Transverse colon (tissue), 4 donors: ENCODE measurements at regions not wholly inside any gene's neighbourhood (a gene's known extent, or its start where the extent isn't known, plus 50 kb on each side); places are given as distances from the start of the nearest gene placed in this dataset.

Source experiments
- DNase-seq: peaks from one replicate; pipeline ENCODE4 v3.0.0-alpha.2; 2019
- H3K27ac ChIP-seq, 4 donors: fragments of 200-600 bp; sonication (generic); 2 replicates each; pipeline ENCODE4 v1.5.1; 2016 to 2018; ENCODE audit warnings: inconsistent platforms in 4 of 4
- H3K27me3 ChIP-seq: fragments of 200-600 bp; sonication (generic); 2 replicates; pipeline ENCODE4 v1.5.1; 2017; ENCODE audit warnings: inconsistent platforms
- H3K36me3 ChIP-seq, 4 donors: fragments of 200-600 bp; sonication (generic); 2 replicates each; pipeline ENCODE4 v1.5.1; 2017 to 2019; ENCODE audit warnings: inconsistent platforms in 4 of 4
- H3K4me1 ChIP-seq, 4 donors: fragments of 200-600 bp; sonication (generic); 2 replicates each; pipeline ENCODE4 v1.5.1; 2017 to 2020; ENCODE audit warnings: inconsistent platforms in 4 of 4
- H3K4me3 ChIP-seq, 4 donors: fragments of 200-600 bp; sonication (generic); 1 replicate in 1 of 4; 2 replicates in 3 of 4; pipeline versions ENCODE4 v1.5.1 to v1.6.1; 2017 to 2019; ENCODE audit warnings: inconsistent platforms in 4 of 4
- H3K9me3 ChIP-seq, 2 donors: fragments of 200-600 bp; sonication (generic); 2 replicates each; pipeline ENCODE4 v1.5.1; 2017 to 2019; ENCODE audit warnings: inconsistent platforms in 2 of 2
- CTCF ChIP-seq, 5 experiments: fragments of 200-600 bp in 3 of 5; fragments of 450-650 bp in 2 of 5; sonication (generic) in 3 of 5; IDR thresholded peaks; 1 replicate in 2 of 5; 2 replicates in 3 of 5; pipeline ENCODE4 v1.5.1; 2016 to 2017; ENCODE audit warnings: antibody characterized with exemption in 5 of 5, inconsistent platforms in 3 of 5, mild to moderate bottlenecking in 2 of 5, moderate library complexity in 1 of 5
- EP300 ChIP-seq: sonication (generic); formaldehyde crosslinking; IDR thresholded peaks from one replicate; pipeline ENCODE4 v1.6.1; 2017; ENCODE audit warnings: antibody characterized with exemption, low read depth
- POLR2A ChIP-seq: fragments of 450-650 bp; IDR thresholded peaks from one replicate; pipeline ENCODE4 v1.6.1; 2016; ENCODE audit warnings: antibody characterized with exemption, mild to moderate bottlenecking, moderate library complexity
- POLR2AphosphoS5 ChIP-seq, 3 donors: sonication (generic); formaldehyde crosslinking; IDR thresholded peaks; one replicate each; pipeline ENCODE4 v1.6.1; 2016; ENCODE audit warnings: antibody characterized with exemption in 3 of 3
- WGBS, 2 donors: methylation state at CpG; one replicate each; pipeline ENCODE4 v1.1.5; 2018; ENCODE audit warnings: low coverage in 1 of 2; 5-methylcytosine and 5-hydroxymethylcytosine counted together
- in situ Hi-C, 4 donors: fragments of 200-750 bp; cut with MboI; loops; one replicate each; pipeline versions ENCODE4 v1.15.0 to v1.15.1; 2017; ENCODE audit warnings: low sequenced_read_pairs in 3 of 4, low pct_ligation_motif_present in 1 of 4, low pct_unique_long_range_greater_than_20kb in 1 of 4
- intact Hi-C: fragments of 100-400 bp; cut with DNase I; formaldehyde crosslinking; loops from one replicate; pipeline ENCODE4 v1.15.1; 2023; ENCODE audit warnings: low total_unique reads

- H3K27me3 ChIP-seq, result no peaks in the 10 kb centered on the region
- H3K9me3 ChIP-seq, result no peaks in the 10 kb centered on the region
- DNase-seq, result no peak
- H3K4me3 ChIP-seq, result no peak overlapping the region
- intact Hi-C loops (no loop called here), in situ Hi-C loops (no loop called here)
- TF ChIP-seq CTCF (IDR thresholded peaks at IDR 0.05) (no peak), POLR2A (no peak), POLR2AphosphoS5 (IDR thresholded peaks at IDR 0.05) (no peak), EP300 (no peak)
- H3K27ac ChIP-seq, result no peak overlapping the region
- 68 to 100% methylated on average over 1 of the region's 1 CpG for WGBS, 2 donors
- peaks cover 0 to 2% (median 0%) of the 10 kb centered on the region in 4 donors for H3K4me1 ChIP-seq
- no peaks in the 10 kb centered on the region for H3K36me3 ChIP-seq
Observed at GRCh38 chr1:221268295-221268694, 389.1 kb downstream of the HLX start.

GRCh38 chr1:221271701-221272100 lies 392.5 kb downstream of the HLX start:
- no peak overlapping the region for H3K4me3 ChIP-seq
- H3K27me3 ChIP-seq, result no peaks in the 10 kb centered on the region
- in situ Hi-C loops, result no loop called here
- no peaks in the 10 kb centered on the region for H3K36me3 ChIP-seq
- WGBS, 2 donors, result 57 to 76% methylated on average over 4 to 5 of the region's 5 CpGs
- no peak overlapping the region for H3K27ac ChIP-seq
- H3K4me1 ChIP-seq, result no peaks in the 10 kb centered on the region
- TF ChIP-seq POLR2A (no peak), CTCF (IDR thresholded peaks at IDR 0.05) (no peak), EP300 (no peak), POLR2AphosphoS5 (IDR thresholded peaks at IDR 0.05) (no peak)
- DNase-seq, result no peak
- H3K9me3 ChIP-seq, result no peaks in the 10 kb centered on the region
- intact Hi-C loops, result no loop called here

GRCh38 chr1:221272940-221273339 lies 393.7 kb downstream of the HLX start:
- no peak for TF ChIP-seq CTCF (IDR thresholded peaks at IDR 0.05)
- TF ChIP-seq EP300, result no peak
- TF ChIP-seq POLR2AphosphoS5 (IDR thresholded peaks at IDR 0.05), result no peak
- TF ChIP-seq POLR2A, result no peak

GRCh38 chr1:221274373-221274772 lies 395.1 kb downstream of the HLX start:
- TF ChIP-seq POLR2A (no peak), CTCF (IDR thresholded peaks at IDR 0.05) (no peak), POLR2AphosphoS5 (IDR thresholded peaks at IDR 0.05) (no peak), EP300 (no peak)
- no peak for DNase-seq
- Histone ChIP-seq H3K9me3 (no peaks in the 10 kb centered on the region), H3K4me3 (no peak overlapping the region), H3K4me1 (no peaks in the 10 kb centered on the region), H3K27ac (no peak overlapping the region), H3K36me3 (no peaks in the 10 kb centered on the region), H3K27me3 (no peaks in the 10 kb centered on the region)
- intact Hi-C loops, result no loop called here
- in situ Hi-C loops, result no loop called here
- 86% methylated on average over 6 of the region's 6 CpGs; no CpG with 5 or more reads in 1 of the 2 donors for WGBS, 2 donors

More at GRCh38 chr1:221272940-221273339, 393.7 kb downstream of the HLX start:
- no peak for DNase-seq
- in situ Hi-C loops, result no loop called here
- Histone ChIP-seq H3K9me3 (no peaks in the 10 kb centered on the region), H3K27ac (no peak overlapping the region), H3K36me3 (no peaks in the 10 kb centered on the region), H3K4me3 (no peak overlapping the region), H3K27me3 (no peaks in the 10 kb centered on the region), H3K4me1 (no peaks in the 10 kb centered on the region)
- intact Hi-C loops, result no loop called here
- WGBS, 2 donors, result 83 to 92% methylated on average over 3 of the region's 3 CpGs
